ENCODE measurements at regions not wholly inside any gene's neighbourhood (a gene's known extent, or its start where the extent isn't known, plus 50 kb on each side); places are given as distances from the start of the nearest gene placed in this dataset.

DNA sequence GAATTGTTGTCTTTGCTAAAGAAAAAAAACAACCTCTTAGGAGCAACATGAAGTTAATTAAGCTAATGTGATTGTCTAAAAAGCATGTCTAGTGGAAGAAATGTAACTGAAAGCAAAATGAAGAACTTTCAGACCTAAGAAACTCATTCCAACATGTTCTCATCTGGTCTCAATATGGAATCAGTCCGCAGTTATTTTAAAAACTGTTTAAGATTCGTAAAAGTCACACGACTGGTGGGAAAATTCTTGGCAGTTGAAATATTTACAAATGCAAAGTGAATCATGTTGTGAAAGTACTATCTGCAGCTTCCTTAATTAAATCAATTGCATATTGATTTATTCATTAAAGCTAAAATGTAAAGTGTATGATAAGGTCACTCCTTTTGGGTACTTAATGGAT lies 117.8 kb upstream of the DIAPH2 start:
- no peak for TF ChIP-seq POLR2A (IDR thresholded peaks at IDR 0.05)
- TF ChIP-seq, protein P1, sequence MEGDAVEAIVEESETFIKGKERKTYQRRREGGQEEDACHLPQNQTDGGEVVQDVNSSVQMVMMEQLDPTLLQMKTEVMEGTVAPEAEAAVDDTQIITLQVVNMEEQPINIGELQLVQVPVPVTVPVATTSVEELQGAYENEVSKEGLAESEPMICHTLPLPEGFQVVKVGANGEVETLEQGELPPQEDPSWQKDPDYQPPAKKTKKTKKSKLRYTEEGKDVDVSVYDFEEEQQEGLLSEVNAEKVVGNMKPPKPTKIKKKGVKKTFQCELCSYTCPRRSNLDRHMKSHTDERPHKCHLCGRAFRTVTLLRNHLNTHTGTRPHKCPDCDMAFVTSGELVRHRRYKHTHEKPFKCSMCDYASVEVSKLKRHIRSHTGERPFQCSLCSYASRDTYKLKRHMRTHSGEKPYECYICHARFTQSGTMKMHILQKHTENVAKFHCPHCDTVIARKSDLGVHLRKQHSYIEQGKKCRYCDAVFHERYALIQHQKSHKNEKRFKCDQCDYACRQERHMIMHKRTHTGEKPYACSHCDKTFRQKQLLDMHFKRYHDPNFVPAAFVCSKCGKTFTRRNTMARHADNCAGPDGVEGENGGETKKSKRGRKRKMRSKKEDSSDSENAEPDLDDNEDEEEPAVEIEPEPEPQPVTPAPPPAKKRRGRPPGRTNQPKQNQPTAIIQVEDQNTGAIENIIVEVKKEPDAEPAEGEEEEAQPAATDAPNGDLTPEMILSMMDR (IDR thresholded peaks at IDR 0.05), result no peak
- TF ChIP-seq EP300 (IDR thresholded peaks at IDR 0.05), result no peak
